A172 (cell line): ENCODE measurements at regions not wholly inside any gene's neighbourhood (a gene's known extent, or its start where the extent isn't known, plus 50 kb on each side); places are given as distances from the start of the nearest gene placed in this dataset.

Source experiments
- DNase-seq: peaks from one replicate; pipeline ENCODE4 v3.0.0-alpha.2; 2015; ENCODE audit warnings: low spot score

GRCh38 chr1:209015092-209015491, 568.4 kb upstream of the CAMK1G start:
- DNase-seq: no peak

- DNase-seq: no peak
Measured at GRCh38 chr1:209021622-209022021, 561.9 kb upstream of the CAMK1G start.

GRCh38 chr1:209023790-209024189, 559.7 kb upstream of the CAMK1G start:
- no peak for DNase-seq

GRCh38 chr1:209029737-209030136, 553.8 kb upstream of the CAMK1G start:
- no peak for DNase-seq

DNA sequence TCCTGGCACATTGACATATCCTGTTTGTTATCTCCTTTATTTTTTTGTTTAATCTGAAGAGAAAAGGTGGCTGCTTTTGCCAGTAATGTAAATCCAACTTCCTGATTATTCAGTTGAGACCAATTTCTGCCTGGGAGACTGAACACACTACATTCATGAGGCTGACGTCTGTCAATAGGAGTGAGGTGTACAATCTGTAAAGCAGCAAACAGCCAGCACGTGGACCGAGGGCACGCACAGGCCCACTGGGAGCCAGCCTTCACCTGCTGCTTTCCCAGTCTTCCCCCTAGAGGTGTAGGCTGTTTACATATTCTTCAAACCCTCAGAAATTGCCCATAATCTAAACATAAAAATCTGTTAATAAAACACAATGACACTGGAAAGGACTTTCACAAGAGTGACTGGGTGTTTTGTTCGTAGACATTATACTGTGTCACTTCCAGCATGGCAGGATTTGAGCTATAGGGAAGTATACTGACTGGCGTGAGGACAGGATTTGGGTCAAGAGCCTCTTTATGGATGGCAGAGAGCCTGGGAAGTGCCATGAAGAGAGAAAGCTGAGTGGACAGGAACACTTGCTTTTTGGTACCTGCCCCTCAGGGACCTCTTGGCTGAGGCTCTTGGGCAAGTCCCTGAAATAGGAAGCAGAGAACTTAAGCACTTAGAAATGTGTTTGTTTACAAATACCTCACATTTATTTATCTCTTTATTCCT, 552.9 kb upstream of the CAMK1G start:
- DNase-seq: no peak

GRCh38 chr1:209037064-209037463, 546.5 kb upstream of the CAMK1G start:
- no peak for DNase-seq

- DNase-seq: no peak
Measured at GRCh38 chr1:209038316-209038715, 545.2 kb upstream of the CAMK1G start.

DNA sequence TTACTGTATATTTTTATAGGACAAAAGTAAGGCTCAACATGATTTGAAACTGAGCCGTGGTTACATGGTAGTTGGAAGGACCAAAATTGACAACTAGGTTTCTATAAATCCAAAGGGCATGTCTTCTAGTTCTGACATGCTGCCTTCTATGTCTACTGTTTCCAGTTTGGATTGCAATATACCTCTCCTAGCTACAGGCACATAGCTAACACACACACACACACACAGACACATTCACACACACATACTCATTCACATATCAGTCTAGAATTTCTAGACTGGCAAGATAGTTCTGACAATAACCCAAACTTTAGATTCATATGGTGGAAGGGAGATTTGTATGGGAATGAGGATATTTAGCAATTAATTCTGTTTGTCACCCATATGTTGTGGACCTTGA, 544.8 kb upstream of the CAMK1G start:
- no peak for DNase-seq

DNA sequence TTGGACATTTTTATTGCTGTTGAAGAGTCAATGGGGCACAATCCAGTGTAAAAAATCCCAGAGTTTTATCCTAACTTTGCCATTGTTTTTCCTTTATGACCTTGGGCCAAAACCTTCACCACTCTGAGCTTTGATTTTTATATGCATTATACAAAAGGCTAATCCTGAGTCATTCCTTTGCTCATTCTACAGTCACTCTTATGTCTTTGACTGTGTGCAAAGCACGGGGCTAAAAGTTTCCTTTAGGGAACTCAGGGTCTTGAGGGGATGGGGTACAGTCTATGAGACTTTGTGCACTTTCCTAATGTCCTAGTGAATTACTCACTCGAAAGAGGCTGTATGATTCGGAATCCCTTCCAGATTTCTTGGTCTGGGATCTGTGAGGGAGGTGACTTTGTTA, 543.2 kb upstream of the CAMK1G start:
- DNase-seq: peak; percentile 27

- peak; percentile 39 for DNase-seq
Measured at GRCh38 chr1:209041927-209042326, 541.6 kb upstream of the CAMK1G start.

- no peak for DNase-seq
Measured at GRCh38 chr1:209042413-209042812, 541.1 kb upstream of the CAMK1G start.

DNA sequence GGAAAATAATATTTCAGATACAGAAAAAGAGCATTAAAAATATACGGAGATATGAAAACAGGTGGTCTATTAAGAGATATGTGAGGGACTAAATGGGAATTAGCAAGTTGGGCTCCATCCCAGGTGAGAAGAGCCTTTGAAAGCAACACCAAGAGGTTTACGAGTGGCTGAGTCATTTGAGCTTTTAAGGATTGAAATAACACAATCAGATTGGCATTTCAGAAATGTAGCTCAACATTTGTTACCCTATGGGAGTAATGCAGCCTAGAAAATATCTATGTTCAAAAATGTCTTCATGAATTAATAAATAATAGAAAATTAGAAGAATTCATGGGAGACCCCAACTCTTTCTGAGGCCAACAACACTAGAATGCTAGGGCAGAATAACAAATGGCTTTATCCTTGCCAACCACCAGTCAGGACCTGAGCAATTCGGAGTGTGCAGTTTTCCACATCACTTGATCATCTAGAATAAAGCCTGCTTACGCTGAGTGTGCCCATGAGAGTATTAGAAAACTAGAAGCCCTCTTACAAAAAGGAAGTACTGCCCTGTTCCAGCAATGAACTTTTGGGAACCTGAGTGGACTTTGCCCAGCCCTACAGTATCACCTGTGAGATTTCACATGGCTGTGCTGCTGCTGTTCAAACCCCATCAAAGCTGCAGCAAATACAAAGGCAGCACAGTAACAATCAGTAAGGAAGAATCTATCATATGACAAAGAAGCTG, 538.0 kb upstream of the CAMK1G start:
- peak; percentile 81 for DNase-seq

- no peak for DNase-seq
Measured at GRCh38 chr1:209046058-209046417, 537.5 kb upstream of the CAMK1G start.

DNA sequence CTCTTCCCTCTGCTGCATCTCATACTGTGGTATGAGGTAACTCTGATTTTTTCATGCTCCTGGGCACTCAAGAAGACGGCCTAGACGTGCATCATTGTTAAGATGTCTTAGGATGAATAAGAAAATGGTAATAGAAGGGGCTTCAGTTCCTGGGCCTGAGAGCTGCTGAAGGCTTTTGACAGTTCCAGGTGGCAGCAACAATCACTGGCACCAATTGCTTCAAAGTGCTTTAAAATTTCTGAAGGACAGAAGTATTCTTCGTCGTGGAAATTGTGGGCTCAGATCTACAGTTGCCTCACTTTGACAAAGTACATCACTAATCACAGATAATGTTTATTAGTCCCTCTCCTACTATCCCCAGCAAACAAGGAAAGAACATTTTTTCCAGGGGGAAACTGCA, 536.6 kb upstream of the CAMK1G start:
- no peak for DNase-seq

- DNase-seq: peak; percentile 75
Measured at GRCh38 chr1:209048941-209049669, 534.4 kb upstream of the CAMK1G start.

GRCh38 chr1:209051570-209051969, 531.9 kb upstream of the CAMK1G start:
- DNase-seq: no peak

GRCh38 chr1:209053587-209053986, 529.9 kb upstream of the CAMK1G start:
- no peak for DNase-seq

- no peak for DNase-seq
Measured at GRCh38 chr1:209057083-209057482, 526.4 kb upstream of the CAMK1G start.

DNA sequence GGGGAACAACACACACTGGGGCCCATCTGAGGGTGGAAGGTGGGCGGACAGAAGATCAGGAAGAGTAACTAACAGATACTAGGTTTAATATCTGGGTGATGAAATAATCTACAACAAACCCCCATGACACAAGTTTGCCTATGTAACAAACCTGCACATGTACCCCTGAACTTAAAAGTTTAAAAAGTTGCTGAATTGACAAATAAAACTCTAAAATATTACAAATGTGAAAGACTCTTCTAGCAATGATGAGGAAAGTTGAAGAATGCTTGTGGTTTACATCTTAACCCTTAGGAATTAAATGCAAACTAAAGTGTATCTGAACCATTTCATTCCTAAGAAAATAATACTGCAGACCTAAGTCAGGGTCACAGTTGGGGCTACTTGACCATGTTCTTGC, 525.6 kb upstream of the CAMK1G start:
- DNase-seq: no peak

- no peak for DNase-seq
Measured at GRCh38 chr1:209059376-209059775, 524.1 kb upstream of the CAMK1G start.

GRCh38 chr1:209059981-209060380, 523.5 kb upstream of the CAMK1G start:
- DNase-seq: no peak

GRCh38 chr1:209062081-209062620, 521.4 kb upstream of the CAMK1G start:
- DNase-seq: no peak

DNA sequence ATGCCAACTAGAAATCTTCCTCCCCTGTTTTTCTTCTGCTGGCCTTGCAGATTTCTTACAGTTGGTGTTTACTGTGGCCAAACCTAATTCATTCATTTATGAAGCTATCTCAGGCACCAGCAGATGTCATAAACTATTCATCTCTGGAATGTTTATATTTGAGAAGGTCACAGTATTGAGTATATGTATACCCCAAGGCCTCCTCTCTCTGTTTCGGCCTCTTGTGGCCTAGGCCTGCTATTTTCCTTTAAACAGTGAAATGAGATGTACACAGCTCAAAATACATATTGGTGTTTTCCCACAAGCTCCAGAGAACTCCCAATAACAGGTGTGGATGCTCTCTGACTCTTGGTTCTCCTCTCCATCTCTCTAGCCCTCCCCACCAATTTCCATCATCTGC, 520.7 kb upstream of the CAMK1G start:
- no peak for DNase-seq
